WTC11 (cell line): ENCODE measurements at regions not wholly inside any gene's neighbourhood (a gene's known extent, or its start where the extent isn't known, plus 50 kb on each side); places are given as distances from the start of the nearest gene placed in this dataset.
A peak's percentile ranks its signal among the peaks of the same experiment; 100 is the strongest.

Source experiments
- ATAC-seq: fragments of 200-7000 bp; cut with Tn5 transposase; 2 replicates; pipeline ENCODE4 v1.10.0; 2021; ENCODE audit warnings: mild to moderate bottlenecking, moderate library complexity
- CTCF ChIA-PET: fragments of 300-600 bp; sonication (Branson Sonifier 250); formaldehyde crosslinking; loops from one replicate; lab custom pipeline; 2021; ENCODE audit warnings: antibody characterized with exemption; lab: Charles Lee
- POLR2A ChIA-PET: fragments of 350-600 bp; sonication (Branson Sonifier 250); formaldehyde crosslinking; loops from one replicate; lab custom pipeline; 2021; ENCODE audit warnings: antibody characterized with exemption; lab: Charles Lee
- DNase-seq: peaks from one replicate; pipeline ENCODE4 v3.0.0; 2021; ENCODE audit warnings: low spot score
- H3K27ac Mint-ChIP-seq: 2 replicates; pipeline ENCODE4 v1.8.0; 2021; ENCODE audit warnings: mixed read lengths
- H3K27me3 Mint-ChIP-seq: 2 replicates; pipeline ENCODE4 v1.8.0; 2021; ENCODE audit warnings: low read depth, mild to moderate bottlenecking, moderate library complexity, mixed read lengths
- H3K36me3 Mint-ChIP-seq: 2 replicates; pipeline ENCODE4 v1.8.0; 2021; ENCODE audit warnings: mixed read lengths
- H3K4me1 Mint-ChIP-seq: 2 replicates; pipeline ENCODE4 v1.8.0; 2022; ENCODE audit warnings: mixed read lengths
- H3K4me3 Mint-ChIP-seq: 2 replicates; pipeline ENCODE4 v1.8.0; 2021; ENCODE audit warnings: mild to moderate bottlenecking, moderate library complexity, mixed read lengths
- H3K9me3 Mint-ChIP-seq: 2 replicates; pipeline ENCODE4 v1.8.0; 2021; ENCODE audit warnings: mixed read lengths
- ARID4B ChIP-seq: sonication (generic); formaldehyde crosslinking; IDR thresholded peaks from 2 replicates; pipeline ENCODE4 v1.8.0; 2023; ENCODE audit warnings: missing genetic modification reagents, mild to moderate bottlenecking, borderline replicate concordance
- CREB1 ChIP-seq: sonication (generic); formaldehyde crosslinking; IDR thresholded peaks from 2 replicates; pipeline ENCODE4 v1.8.0; 2023; ENCODE audit warnings: mild to moderate bottlenecking, missing genetic modification reagents
- CREM ChIP-seq: sonication (generic); formaldehyde crosslinking; IDR thresholded peaks from 2 replicates; pipeline ENCODE4 v1.8.1; 2022; ENCODE audit warnings: mild to moderate bottlenecking, missing genetic modification reagents, moderate library complexity
- E2F4 ChIP-seq: sonication (generic); formaldehyde crosslinking; IDR thresholded peaks from 2 replicates; pipeline ENCODE4 v1.8.1; 2022; ENCODE audit warnings: low read depth, mild to moderate bottlenecking, moderate library complexity, missing genetic modification reagents, borderline replicate concordance
- ERG ChIP-seq: fragments of 250-450 bp; sonication (Bioruptor Pico); IDR thresholded peaks from 2 replicates; pipeline ENCODE4 v1.8.0; 2021; ENCODE audit warnings: mild to moderate bottlenecking
- GABPB1 ChIP-seq: sonication (generic); formaldehyde crosslinking; IDR thresholded peaks from 2 replicates; pipeline ENCODE4 v1.8.1; 2023; ENCODE audit warnings: mild to moderate bottlenecking, missing genetic modification reagents
- GTF2I ChIP-seq: fragments of 250-450 bp; sonication (Bioruptor Pico); conservative IDR thresholded peaks from 2 replicates; pipeline ENCODE4 v1.4.0; 2021; ENCODE audit warnings: mild to moderate bottlenecking
- KAT7 ChIP-seq: sonication (generic); formaldehyde crosslinking; IDR thresholded peaks from 2 replicates; pipeline ENCODE4 v1.8.1; 2023; ENCODE audit warnings: missing genetic modification reagents, mild to moderate bottlenecking, borderline replicate concordance
- NFYB ChIP-seq: sonication (generic); formaldehyde crosslinking; conservative IDR thresholded peaks from 2 replicates; pipeline ENCODE4 v1.8.0; 2022; ENCODE audit warnings: low read depth, missing genetic modification reagents
- NR2C2 ChIP-seq: sonication (generic); formaldehyde crosslinking; IDR thresholded peaks from 2 replicates; pipeline ENCODE4 v1.8.0; 2022; ENCODE audit warnings: mild to moderate bottlenecking, missing genetic modification reagents
- RELA ChIP-seq: sonication (generic); formaldehyde crosslinking; IDR thresholded peaks from 2 replicates; pipeline ENCODE4 v1.8.1; 2022; ENCODE audit warnings: missing genetic modification reagents, mild to moderate bottlenecking, borderline replicate concordance
- SMAD4 ChIP-seq: sonication (generic); formaldehyde crosslinking; IDR thresholded peaks from 2 replicates; pipeline ENCODE4 v1.8.0; 2022; ENCODE audit warnings: mild to moderate bottlenecking, missing genetic modification reagents
- TEAD1 ChIP-seq: sonication (generic); formaldehyde crosslinking; IDR thresholded peaks from 2 replicates; pipeline ENCODE4 v1.8.0; 2022; ENCODE audit warnings: mild to moderate bottlenecking, missing genetic modification reagents
- ZNF317 ChIP-seq: sonication (generic); formaldehyde crosslinking; IDR thresholded peaks from 2 replicates; pipeline ENCODE4 v1.8.1; 2023; ENCODE audit warnings: low read depth, mild to moderate bottlenecking, moderate library complexity, missing genetic modification reagents, borderline replicate concordance
- ZNF423 ChIP-seq: fragments of 250-450 bp; sonication (Bioruptor Pico); IDR thresholded peaks from 2 replicates; pipeline ENCODE4 v2.1.2; 2022; ENCODE audit warnings: mild to moderate bottlenecking, moderate library complexity
- ZNF532 ChIP-seq: fragments of 250-450 bp; sonication (Bioruptor Pico); IDR thresholded peaks from 2 replicates; pipeline ENCODE4 v1.9.0; 2021; ENCODE audit warnings: mild to moderate bottlenecking, borderline replicate concordance
- TF ChIP-seq, protein P1 (sequence below): sonication (generic); formaldehyde crosslinking; IDR thresholded peaks from 2 replicates; pipeline ENCODE4 v1.8.1; 2023; ENCODE audit warnings: mild to moderate bottlenecking, missing genetic modification reagents

GRCh38 chr10:10417671-10418070, 600.0 kb upstream of the CELF2 start:
- H3K36me3 Mint-ChIP-seq: no peaks in the 10 kb centered on the region
- CTCF ChIA-PET: no interaction called here
- no peak for TF ChIP-seq CREM (CRISPR knock-in tag)
- TF ChIP-seq E2F4: no peak
- TF ChIP-seq SMAD4: no peak
- no peak for TF ChIP-seq CREB1 (CRISPR knock-in tag)
- no peak for TF ChIP-seq ZNF532
- TF ChIP-seq ZNF423 (CRISPR knock-in tag): no peak
- no peak for TF ChIP-seq TEAD1 (CRISPR knock-in tag)
- no peak for TF ChIP-seq GABPB1 (CRISPR knock-in tag)
- TF ChIP-seq NFYB: no peak
- TF ChIP-seq GTF2I (CRISPR knock-in tag): no peak
- no peak for TF ChIP-seq KAT7 (CRISPR knock-in tag)
- no peak for TF ChIP-seq ERG (CRISPR knock-in tag)
- H3K4me1 Mint-ChIP-seq: peaks cover 23% of the 10 kb centered on the region
- ATAC-seq (no peak), DNase-seq (no peak)
- peaks cover 12% of the 10 kb centered on the region for H3K9me3 Mint-ChIP-seq
- H3K27ac Mint-ChIP-seq: no peak overlapping the region
- H3K27me3 Mint-ChIP-seq: no peaks in the 10 kb centered on the region
- H3K4me3 Mint-ChIP-seq: no peak overlapping the region
- POLR2A ChIA-PET: no interaction called here

- Mint-ChIP-seq H3K27me3 (no peaks in the 10 kb centered on the region), H3K4me1 (peaks cover 23% of the 10 kb centered on the region), H3K36me3 (no peaks in the 10 kb centered on the region), H3K4me3 (no peak overlapping the region), H3K27ac (peak overlapping the region; percentile 66), H3K9me3 (peaks cover 12% of the 10 kb centered on the region)
- ATAC-seq: peak; percentile 57
- DNase-seq: no peak
- ChIA-PET POLR2A (no interaction called here), CTCF (no interaction called here)
- TF ChIP-seq ARID4B (no peak), ZNF532 (no peak), RELA (no peak), NR2C2 (CRISPR knock-in tag) (no peak), E2F4 (no peak), ZNF317 (CRISPR knock-in tag) (no peak)
- TF ChIP-seq, protein P1, sequence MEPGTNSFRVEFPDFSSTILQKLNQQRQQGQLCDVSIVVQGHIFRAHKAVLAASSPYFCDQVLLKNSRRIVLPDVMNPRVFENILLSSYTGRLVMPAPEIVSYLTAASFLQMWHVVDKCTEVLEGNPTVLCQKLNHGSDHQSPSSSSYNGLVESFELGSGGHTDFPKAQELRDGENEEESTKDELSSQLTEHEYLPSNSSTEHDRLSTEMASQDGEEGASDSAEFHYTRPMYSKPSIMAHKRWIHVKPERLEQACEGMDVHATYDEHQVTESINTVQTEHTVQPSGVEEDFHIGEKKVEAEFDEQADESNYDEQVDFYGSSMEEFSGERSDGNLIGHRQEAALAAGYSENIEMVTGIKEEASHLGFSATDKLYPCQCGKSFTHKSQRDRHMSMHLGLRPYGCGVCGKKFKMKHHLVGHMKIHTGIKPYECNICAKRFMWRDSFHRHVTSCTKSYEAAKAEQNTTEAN (CRISPR knock-in tag): no peak
Measured at GRCh38 chr10:10418387-10418786, 599.3 kb upstream of the CELF2 start.
